ENCODE measurements at regions not wholly inside any gene's neighbourhood (a gene's known extent, or its start where the extent isn't known, plus 50 kb on each side); places are given as distances from the start of the nearest gene placed in this dataset.

DNA sequence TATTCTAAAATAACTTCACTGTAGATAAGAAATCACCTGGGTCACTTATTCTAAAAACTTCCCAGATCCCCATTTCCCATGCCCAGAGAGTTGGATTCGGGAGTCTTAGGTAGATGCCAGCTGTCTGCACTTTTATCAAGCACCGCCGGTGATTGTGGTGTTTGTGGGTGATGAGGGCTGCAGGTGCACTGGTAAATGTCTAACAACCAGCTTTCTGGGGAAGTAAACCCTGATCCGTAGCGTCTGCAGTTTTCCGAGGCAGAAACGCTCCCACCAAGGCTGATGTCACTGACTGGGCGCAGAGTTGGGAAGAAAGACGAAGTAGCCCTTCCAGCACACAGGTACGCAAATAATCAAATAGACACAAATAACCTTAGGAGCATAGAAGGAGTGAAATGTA lies 152.2 kb upstream of the KCNG1 start:
- Histone ChIP-seq H2AFZ (ENCODE audit: insufficient read depth, low read depth, low read length, poor library complexity, severe bottlenecking) (no peak overlapping the region), H3K9me3 (ENCODE audit: control extremely low read depth in 1 of 3, control insufficient read depth in 2 of 3, insufficient read depth in 1 of 3, low read length in 2 of 3) (peaks cover 0 to 3% (median 0%) of the 10 kb centered on the region in 3 donors), H3K36me3 (replicated peaks in 1 of 2; ENCODE audit: control extremely low read depth in 1 of 2, control insufficient read depth in 1 of 2, extremely low read depth in 1 of 2, insufficient read depth in 2 of 2, low read length in 1 of 2) (no peaks in the 10 kb centered on the region), H4K20me1 (ENCODE audit: control insufficient read depth, insufficient read depth, low read length, poor library complexity, severe bottlenecking) (no peaks in the 10 kb centered on the region), H3K27ac (ENCODE audit: low read length in 2 of 2) (no peak overlapping the region), H3K27me3 (replicated peaks in 1 of 4; ENCODE audit: control extremely low read depth in 1 of 4, control insufficient read depth in 3 of 4, insufficient read depth in 4 of 4, low read length in 3 of 4) (peaks cover 0 to 7% (median 3%) of the 10 kb centered on the region in 4 experiments), H3K4me3 (ENCODE audit: control extremely low read depth in 1 of 5, extremely low read depth in 1 of 5, insufficient read depth in 1 of 5, low read depth in 2 of 5, low read length in 4 of 5) (no peak overlapping the region), H3K4me2 (replicated peaks; ENCODE audit: low read depth, low read length, poor library complexity, severe bottlenecking) (no peak overlapping the region), H3K9ac (ENCODE audit: low read length) (no peak overlapping the region), H3K79me2 (ENCODE audit: control insufficient read depth, insufficient read depth, low read length) (no peaks in the 10 kb centered on the region), H3K4me1 (ENCODE audit: control insufficient read depth in 2 of 2, insufficient read depth in 2 of 2, low read length in 2 of 2) (peaks cover 0 to 3% of the 10 kb centered on the region in 2 donors)
- no peak for DNase-seq
- no peak for TF ChIP-seq EZH2 (IDR thresholded peaks at IDR 0.05; ENCODE audit: borderline replicate concordance, insufficient read depth, low read depth, low read length, poor library complexity, severe bottlenecking)
- no peak for TF ChIP-seq CTCF (IDR thresholded peaks at IDR 0.05)
- intact Hi-C loops (cut with micrococcal nuclease) = no loop called here
- no peak for ATAC-seq (ENCODE audit: low read depth)
- Mint-ChIP-seq H3K9me3 (ENCODE audit: insufficient read depth) (peaks cover 2% of the 10 kb centered on the region), H3K27ac (no peak overlapping the region), H3K4me3 (no peak overlapping the region), H3K4me1 (no peaks in the 10 kb centered on the region), H3K27me3 (peaks cover 50% of the 10 kb centered on the region)
- WGBS (ENCODE audit: insufficient coverage) = 100% methylated on average over 2 of the region's 10 CpGs
- POLR2A ChIA-PET = no interaction called here
- CTCF ChIA-PET = no interaction called here

GRCh38 chr20:51174536-51174935 lies 151.6 kb upstream of the KCNG1 start:
- ATAC-seq (ENCODE audit: low read depth) (no peak), DNase-seq (no peak)
- H2AFZ ChIP-seq (ENCODE audit: insufficient read depth, low read depth, low read length, poor library complexity, severe bottlenecking) = no peak overlapping the region
- no peak overlapping the region for H3K4me3 ChIP-seq (ENCODE audit: control extremely low read depth in 1 of 5, extremely low read depth in 1 of 5, insufficient read depth in 1 of 5, low read depth in 2 of 5, low read length in 4 of 5)
- H3K27me3 Mint-ChIP-seq = peaks cover 44% of the 10 kb centered on the region
- intact Hi-C loops (cut with micrococcal nuclease) = no loop called here
- no peaks in the 10 kb centered on the region for H3K36me3 ChIP-seq (replicated peaks in 1 of 2; ENCODE audit: control extremely low read depth in 1 of 2, control insufficient read depth in 1 of 2, extremely low read depth in 1 of 2, insufficient read depth in 2 of 2, low read length in 1 of 2)
- no peaks in the 10 kb centered on the region for H3K79me2 ChIP-seq (ENCODE audit: control insufficient read depth, insufficient read depth, low read length)
- H3K4me2 ChIP-seq (replicated peaks; ENCODE audit: low read depth, low read length, poor library complexity, severe bottlenecking) = no peak overlapping the region
- peaks cover 0 to 7% of the 10 kb centered on the region in 2 donors for H3K4me1 ChIP-seq (ENCODE audit: control insufficient read depth in 2 of 2, insufficient read depth in 2 of 2, low read length in 2 of 2)
- H3K9me3 ChIP-seq (ENCODE audit: control extremely low read depth in 1 of 3, control insufficient read depth in 2 of 3, insufficient read depth in 1 of 3, low read length in 2 of 3) = peaks cover 0 to 6% (median 3%) of the 10 kb centered on the region in 3 donors
- no peak overlapping the region for H3K27ac Mint-ChIP-seq
- H3K27me3 ChIP-seq (replicated peaks in 1 of 4; ENCODE audit: control extremely low read depth in 1 of 4, control insufficient read depth in 3 of 4, insufficient read depth in 4 of 4, low read length in 3 of 4) = peaks cover 0 to 7% (median under 1%) of the 10 kb centered on the region in 4 experiments
- no peak overlapping the region for H3K9ac ChIP-seq (ENCODE audit: low read length)
- TF ChIP-seq EZH2 (IDR thresholded peaks at IDR 0.05; ENCODE audit: borderline replicate concordance, insufficient read depth, low read depth, low read length, poor library complexity, severe bottlenecking) (no peak), CTCF (IDR thresholded peaks at IDR 0.05) (no peak)
- no peaks in the 10 kb centered on the region for H3K4me1 Mint-ChIP-seq
- H4K20me1 ChIP-seq (ENCODE audit: control insufficient read depth, insufficient read depth, low read length, poor library complexity, severe bottlenecking) = no peaks in the 10 kb centered on the region
- 64% methylated on average over 1 of the region's 2 CpGs for WGBS (ENCODE audit: insufficient coverage)
- H3K9me3 Mint-ChIP-seq (ENCODE audit: insufficient read depth) = peaks cover 2% of the 10 kb centered on the region
- ChIA-PET CTCF (no interaction called here), POLR2A (no interaction called here)
- no peak overlapping the region for H3K4me3 Mint-ChIP-seq
- H3K27ac ChIP-seq (ENCODE audit: low read length in 2 of 2) = no peak overlapping the region
